Breast epithelium (tissue), 4 donors: ENCODE measurements at regions not wholly inside any gene's neighbourhood (a gene's known extent, or its start where the extent isn't known, plus 50 kb on each side); places are given as distances from the start of the nearest gene placed in this dataset.
"Not testable (repeated sequence)": the region's sequence is repeated elsewhere in the genome, so short reads cannot be mapped to it uniquely, and the experiment has no call there.

Experiments
- DNase-seq, 2 donors: peaks; one replicate each; pipeline ENCODE4 v3.0.0-alpha.2; 2019; ENCODE audit warnings: low spot score in 2 of 2
- H3K27ac ChIP-seq, 2 donors: fragments of 200-600 bp; sonication (generic) in 1 of 2; one replicate each; pipeline ENCODE4 v1.5.1; 2016 to 2019; ENCODE audit warnings: mild to moderate bottlenecking in 1 of 2
- H3K27me3 ChIP-seq, 2 donors: fragments of 200-600 bp; sonication (generic) in 1 of 2; one replicate each; pipeline versions ENCODE4 v1.5.1 to v1.6.0; 2017 to 2019; ENCODE audit warnings: control low read depth in 1 of 2, mild to moderate bottlenecking in 1 of 2
- H3K36me3 ChIP-seq: fragments of 200-600 bp; one replicate; pipeline ENCODE4 v1.5.1; 2019
- H3K4me1 ChIP-seq, 2 donors: fragments of 200-600 bp; sonication (generic); one replicate each; pipeline ENCODE4 v1.5.1; 2016 to 2019; ENCODE audit warnings: control low read depth in 1 of 2
- H3K4me3 ChIP-seq, 3 donors: fragments of 200-600 bp; sonication (generic); 1 replicate in 2 of 3; 2 replicates in 1 of 3; pipeline ENCODE4 v1.5.1; 2016 to 2019; ENCODE audit warnings: mild to moderate bottlenecking in 3 of 3, moderate library complexity in 2 of 3
- H3K9me3 ChIP-seq, 2 donors: fragments of 200-600 bp; sonication (generic) in 1 of 2; one replicate each; pipeline ENCODE4 v1.5.1; 2016 to 2019; ENCODE audit warnings: control low read depth in 1 of 2
- CTCF ChIP-seq, 3 donors: fragments of 450-650 bp; IDR thresholded peaks; one replicate each; pipeline ENCODE4 v1.5.1; 2016 to 2017; ENCODE audit warnings: antibody characterized with exemption in 3 of 3, mild to moderate bottlenecking in 3 of 3, moderate library complexity in 3 of 3
- POLR2A ChIP-seq: fragments of 450-650 bp; IDR thresholded peaks from one replicate; pipeline ENCODE4 v1.6.1; 2016; ENCODE audit warnings: antibody characterized with exemption, mild to moderate bottlenecking, moderate library complexity
- POLR2AphosphoS5 ChIP-seq, 3 donors: sonication (generic); formaldehyde crosslinking; IDR thresholded peaks; one replicate each; pipeline ENCODE4 v1.6.1; 2017; ENCODE audit warnings: antibody characterized with exemption in 3 of 3
- intact Hi-C: fragments of 100-400 bp; cut with DNase I; formaldehyde crosslinking; loops from one replicate; pipeline ENCODE4 v1.15.1; 2023; ENCODE audit warnings: low total_unique reads

- Histone ChIP-seq H3K9me3 (no peaks in the 10 kb centered on the region), H3K27ac (no peak overlapping the region), H3K4me3 (no peak overlapping the region), H3K4me1 (no peaks in the 10 kb centered on the region), H3K36me3 (no peaks in the 10 kb centered on the region), H3K27me3 (no peaks in the 10 kb centered on the region)
- intact Hi-C loops, result no loop called here
- TF ChIP-seq POLR2A (no peak), CTCF (IDR thresholded peaks at IDR 0.05) (no peak), POLR2AphosphoS5 (IDR thresholded peaks at IDR 0.05) (no peak)
- no peak for DNase-seq
Observed at GRCh38 chr13:19053561-19053960, 128.1 kb downstream of the TUBA3C start.

- no peak overlapping the region for H3K27ac ChIP-seq
- H3K9me3 ChIP-seq, result no peaks in the 10 kb centered on the region
- no peak for DNase-seq
- no peak overlapping the region for H3K4me3 ChIP-seq
- H3K27me3 ChIP-seq, result no peaks in the 10 kb centered on the region
- TF ChIP-seq POLR2A (no peak), POLR2AphosphoS5 (IDR thresholded peaks at IDR 0.05) (no peak), CTCF (IDR thresholded peaks at IDR 0.05) (no peak)
- intact Hi-C loops, result no loop called here
- no peaks in the 10 kb centered on the region for H3K4me1 ChIP-seq
- no peaks in the 10 kb centered on the region for H3K36me3 ChIP-seq
Observed at GRCh38 chr13:19052931-19053330, 128.7 kb downstream of the TUBA3C start.

GRCh38 chr13:19052180-19052579, 129.4 kb downstream of the TUBA3C start:
- TF ChIP-seq CTCF (IDR thresholded peaks at IDR 0.05) (no peak), POLR2AphosphoS5 (IDR thresholded peaks at IDR 0.05) (no peak), POLR2A (no peak)
- H3K36me3 ChIP-seq, result no peaks in the 10 kb centered on the region
- DNase-seq, result no peak
- H3K4me3 ChIP-seq, result no peak overlapping the region
- intact Hi-C loops, result no loop called here
- no peaks in the 10 kb centered on the region for H3K4me1 ChIP-seq
- H3K9me3 ChIP-seq, result no peaks in the 10 kb centered on the region
- H3K27me3 ChIP-seq, result no peaks in the 10 kb centered on the region
- no peak overlapping the region for H3K27ac ChIP-seq

GRCh38 chr13:19050901-19051300, 130.7 kb downstream of the TUBA3C start:
- no peak overlapping the region for H3K27ac ChIP-seq
- no peak for DNase-seq
- H3K27me3 ChIP-seq, result no peaks in the 10 kb centered on the region
- no peak for TF ChIP-seq CTCF (IDR thresholded peaks at IDR 0.05)
- TF ChIP-seq POLR2A, result no peak
- TF ChIP-seq POLR2AphosphoS5 (IDR thresholded peaks at IDR 0.05), result no peak
- H3K4me3 ChIP-seq, result no peak overlapping the region
- intact Hi-C loops, result no loop called here
- H3K4me1 ChIP-seq, result no peaks in the 10 kb centered on the region
- H3K9me3 ChIP-seq, result no peaks in the 10 kb centered on the region
- no peaks in the 10 kb centered on the region for H3K36me3 ChIP-seq

GRCh38 chr13:19049624-19050023, 132.0 kb downstream of the TUBA3C start:
- H3K27ac ChIP-seq, H3K4me1 ChIP-seq, intact Hi-C loops, H3K27me3 ChIP-seq, H3K9me3 ChIP-seq, H3K4me3 ChIP-seq, DNase-seq, H3K36me3 ChIP-seq: not testable (repeated sequence)

- no peak for DNase-seq
- H3K27ac ChIP-seq, result no peak overlapping the region
- TF ChIP-seq POLR2A, result no peak
- TF ChIP-seq POLR2AphosphoS5 (IDR thresholded peaks at IDR 0.05), result no peak
- TF ChIP-seq CTCF (IDR thresholded peaks at IDR 0.05), result no peak
- H3K4me1 ChIP-seq, result no peaks in the 10 kb centered on the region
- H3K4me3 ChIP-seq, result no peak overlapping the region
- intact Hi-C loops, result no loop called here
- no peaks in the 10 kb centered on the region for H3K36me3 ChIP-seq
- no peaks in the 10 kb centered on the region for H3K27me3 ChIP-seq
- no peaks in the 10 kb centered on the region for H3K9me3 ChIP-seq
Observed at GRCh38 chr13:19048381-19048780, 133.2 kb downstream of the TUBA3C start.
